HFFc6 (cell line): ENCODE measurements at regions not wholly inside any gene's neighbourhood (a gene's known extent, or its start where the extent isn't known, plus 50 kb on each side); places are given as distances from the start of the nearest gene placed in this dataset.

Source experiments
- DNase-seq: peaks from one replicate; pipeline ENCODE4 v3.0.0-alpha.2; 2018
- H3K27ac Mint-ChIP-seq: 2 replicates; pipeline ENCODE4 v1.8.0; 2020; ENCODE audit warnings: mild to moderate bottlenecking, mixed read lengths
- H3K27me3 Mint-ChIP-seq: 2 replicates; pipeline ENCODE4 v1.8.0; 2021; ENCODE audit warnings: mild to moderate bottlenecking, moderate library complexity, mixed read lengths; ENCODE audit not compliant: insufficient read depth
- H3K36me3 Mint-ChIP-seq: 2 replicates; pipeline ENCODE4 v1.8.0; 2021; ENCODE audit warnings: low read depth, mixed read lengths
- H3K4me1 Mint-ChIP-seq: 2 replicates; pipeline ENCODE4 v1.8.0; 2020; ENCODE audit warnings: low read depth, mixed read lengths
- H3K4me3 Mint-ChIP-seq: 2 replicates; pipeline ENCODE4 v1.8.0; 2020; ENCODE audit warnings: mild to moderate bottlenecking, moderate library complexity, mixed read lengths
- H3K9me3 Mint-ChIP-seq: 2 replicates; pipeline ENCODE4 v1.8.0; 2020; ENCODE audit warnings: mild to moderate bottlenecking, mixed read lengths
- TF ChIP-seq, protein P1 (sequence below): fragments of 200-600 bp; sonication (generic); IDR thresholded peaks from 2 replicates; pipeline ENCODE4 v1.5.0; 2021; ENCODE audit warnings: antibody characterized with exemption, mild to moderate bottlenecking

DNA sequence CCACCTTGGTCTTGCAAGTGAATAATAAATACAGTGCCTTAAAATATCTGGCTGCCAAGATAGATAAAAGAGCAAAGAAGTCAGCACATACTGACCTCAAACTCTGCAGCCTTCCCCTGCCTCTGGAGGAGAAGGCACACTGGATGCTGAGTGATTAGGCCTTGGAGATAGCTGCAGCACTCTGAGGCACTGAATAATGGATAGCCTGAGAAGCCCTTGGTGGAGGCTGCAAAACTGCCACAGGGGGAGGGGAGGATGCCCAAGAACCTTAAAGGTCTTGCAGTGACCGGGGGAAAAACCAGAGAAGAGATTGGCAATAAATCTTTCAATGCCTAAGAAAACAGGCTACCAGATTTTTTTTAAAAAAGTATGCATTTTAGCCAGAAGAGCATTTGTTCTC, 167.4 kb upstream of the PRMT6 start:
- Mint-ChIP-seq H3K27me3 (no peaks in the 10 kb centered on the region), H3K9me3 (no peaks in the 10 kb centered on the region), H3K27ac (no peak overlapping the region), H3K36me3 (no peaks in the 10 kb centered on the region), H3K4me3 (no peak overlapping the region), H3K4me1 (no peaks in the 10 kb centered on the region)
- TF ChIP-seq, protein P1, sequence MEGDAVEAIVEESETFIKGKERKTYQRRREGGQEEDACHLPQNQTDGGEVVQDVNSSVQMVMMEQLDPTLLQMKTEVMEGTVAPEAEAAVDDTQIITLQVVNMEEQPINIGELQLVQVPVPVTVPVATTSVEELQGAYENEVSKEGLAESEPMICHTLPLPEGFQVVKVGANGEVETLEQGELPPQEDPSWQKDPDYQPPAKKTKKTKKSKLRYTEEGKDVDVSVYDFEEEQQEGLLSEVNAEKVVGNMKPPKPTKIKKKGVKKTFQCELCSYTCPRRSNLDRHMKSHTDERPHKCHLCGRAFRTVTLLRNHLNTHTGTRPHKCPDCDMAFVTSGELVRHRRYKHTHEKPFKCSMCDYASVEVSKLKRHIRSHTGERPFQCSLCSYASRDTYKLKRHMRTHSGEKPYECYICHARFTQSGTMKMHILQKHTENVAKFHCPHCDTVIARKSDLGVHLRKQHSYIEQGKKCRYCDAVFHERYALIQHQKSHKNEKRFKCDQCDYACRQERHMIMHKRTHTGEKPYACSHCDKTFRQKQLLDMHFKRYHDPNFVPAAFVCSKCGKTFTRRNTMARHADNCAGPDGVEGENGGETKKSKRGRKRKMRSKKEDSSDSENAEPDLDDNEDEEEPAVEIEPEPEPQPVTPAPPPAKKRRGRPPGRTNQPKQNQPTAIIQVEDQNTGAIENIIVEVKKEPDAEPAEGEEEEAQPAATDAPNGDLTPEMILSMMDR, result no peak
- DNase-seq, result no peak

DNA sequence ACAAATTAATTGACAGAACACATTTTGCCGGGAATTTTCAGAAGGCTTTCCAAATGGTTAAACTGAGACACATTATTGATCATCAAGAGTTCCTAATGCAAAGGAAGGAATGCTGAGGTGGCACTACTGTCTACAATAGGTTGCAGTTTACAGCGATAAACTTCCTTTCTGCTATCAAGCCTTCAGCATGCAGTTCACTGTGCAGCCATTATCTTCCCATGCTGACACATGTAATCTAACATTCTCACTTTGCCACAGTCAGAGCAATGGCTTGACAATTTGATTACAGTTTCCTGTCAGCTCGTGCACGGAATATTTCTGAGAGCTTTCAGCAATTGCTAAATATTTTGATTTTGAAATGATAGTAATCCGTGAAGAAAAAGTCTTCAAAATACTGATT, 166.9 kb upstream of the PRMT6 start:
- H3K27ac Mint-ChIP-seq, result no peak overlapping the region
- no peaks in the 10 kb centered on the region for H3K9me3 Mint-ChIP-seq
- no peaks in the 10 kb centered on the region for H3K36me3 Mint-ChIP-seq
- TF ChIP-seq, protein P1, result no peak
- H3K4me1 Mint-ChIP-seq, result no peaks in the 10 kb centered on the region
- H3K4me3 Mint-ChIP-seq, result no peak overlapping the region
- no peaks in the 10 kb centered on the region for H3K27me3 Mint-ChIP-seq
- DNase-seq, result no peak

DNA sequence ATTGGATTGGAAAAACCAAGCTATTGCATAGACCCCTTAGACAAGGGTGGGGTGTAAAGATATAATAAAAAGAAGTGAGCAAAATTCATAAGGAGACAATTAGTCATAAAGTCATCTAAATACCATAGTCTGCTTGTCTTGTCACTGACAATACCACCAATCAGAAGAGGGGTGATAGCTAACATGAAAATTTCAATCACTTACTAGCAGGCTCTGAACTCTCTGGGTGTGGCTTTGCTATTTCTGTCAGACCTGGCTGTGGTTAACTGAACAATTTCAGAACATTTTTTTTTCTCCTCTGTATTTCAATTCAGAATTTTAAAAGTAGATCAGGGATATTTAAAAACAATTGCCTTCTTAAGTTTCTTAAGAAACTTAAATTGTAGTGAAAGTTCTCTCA, 158.5 kb upstream of the PRMT6 start:
- TF ChIP-seq, protein P1, result no peak
- no peaks in the 10 kb centered on the region for H3K9me3 Mint-ChIP-seq
- H3K27me3 Mint-ChIP-seq, result no peaks in the 10 kb centered on the region
- H3K27ac Mint-ChIP-seq, result no peak overlapping the region
- DNase-seq, result no peak
- H3K4me1 Mint-ChIP-seq, result no peaks in the 10 kb centered on the region
- no peak overlapping the region for H3K4me3 Mint-ChIP-seq
- H3K36me3 Mint-ChIP-seq, result no peaks in the 10 kb centered on the region

DNA sequence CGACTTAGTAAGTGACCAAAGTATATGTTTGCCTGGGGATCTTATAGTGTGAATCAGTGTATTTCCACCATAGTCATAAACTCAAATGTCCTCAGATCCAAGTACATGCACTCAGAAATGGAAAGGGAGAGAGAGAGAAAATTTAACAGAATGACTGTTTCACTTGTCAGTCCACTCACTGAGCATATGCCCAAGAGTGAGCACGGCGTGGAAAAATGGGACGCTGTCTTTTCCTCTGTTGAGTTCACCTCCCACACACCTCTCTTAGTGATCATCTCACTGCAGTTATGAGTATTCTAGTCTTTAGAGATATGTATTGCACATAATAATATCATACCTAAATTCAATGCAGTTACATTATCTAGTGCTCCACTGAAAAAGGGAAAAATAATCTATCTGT, 156.8 kb upstream of the PRMT6 start:
- Mint-ChIP-seq H3K4me1 (no peaks in the 10 kb centered on the region), H3K27me3 (no peaks in the 10 kb centered on the region), H3K36me3 (no peaks in the 10 kb centered on the region), H3K4me3 (no peak overlapping the region), H3K9me3 (no peaks in the 10 kb centered on the region), H3K27ac (no peak overlapping the region)
- no peak for DNase-seq
- TF ChIP-seq, protein P1, result no peak

DNA sequence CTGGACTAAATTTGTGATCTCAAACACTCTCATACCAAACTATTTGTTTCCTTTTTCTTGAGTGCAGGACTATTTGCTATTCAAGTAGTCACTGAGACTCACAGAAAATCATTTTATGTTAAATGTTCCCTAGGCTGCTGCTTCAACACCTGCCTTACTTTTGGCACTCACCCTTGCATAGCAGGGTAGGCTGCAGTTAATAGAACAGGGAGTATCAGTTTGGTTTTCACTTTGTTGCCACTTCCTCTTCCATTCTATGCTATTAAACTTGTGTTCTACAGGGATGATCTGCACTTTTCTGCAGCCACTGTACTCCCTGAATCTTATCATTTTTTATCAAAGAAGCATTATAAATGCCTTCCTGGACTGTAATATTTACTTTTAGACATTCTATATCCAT, 148.7 kb upstream of the PRMT6 start:
- no peaks in the 10 kb centered on the region for H3K36me3 Mint-ChIP-seq
- no peak overlapping the region for H3K4me3 Mint-ChIP-seq
- H3K9me3 Mint-ChIP-seq, result no peaks in the 10 kb centered on the region; the same call in 1 of the 2 replicates
- no peak for DNase-seq
- no peaks in the 10 kb centered on the region; the same call in 1 of the 2 replicates for H3K4me1 Mint-ChIP-seq
- no peak overlapping the region for H3K27ac Mint-ChIP-seq
- H3K27me3 Mint-ChIP-seq, result no peaks in the 10 kb centered on the region
- TF ChIP-seq, protein P1, result no peak

DNA sequence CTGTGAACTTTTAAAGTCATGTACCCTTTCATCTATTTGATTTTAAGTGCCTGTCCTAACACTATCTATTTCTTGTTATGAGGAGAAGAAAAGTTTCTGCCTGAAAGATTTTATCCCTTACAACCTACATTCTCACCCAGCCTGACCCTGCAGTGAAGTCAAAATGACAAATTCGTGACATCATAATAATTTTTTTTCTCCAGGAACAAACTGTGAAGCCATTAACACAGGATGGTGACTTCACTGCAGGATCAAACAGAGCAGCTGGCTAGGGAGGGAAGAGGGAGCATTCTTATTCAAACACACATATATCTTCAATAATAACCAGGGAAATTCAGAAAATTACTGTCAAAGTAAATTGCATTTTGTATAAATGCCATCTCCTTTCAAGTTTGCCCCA, 147.8 kb upstream of the PRMT6 start:
- H3K4me3 Mint-ChIP-seq, result no peak overlapping the region
- H3K9me3 Mint-ChIP-seq, result no peaks in the 10 kb centered on the region; the same call in 1 of the 2 replicates
- DNase-seq, result no peak
- TF ChIP-seq, protein P1, result no peak
- no peaks in the 10 kb centered on the region; the same call in 1 of the 2 replicates for H3K4me1 Mint-ChIP-seq
- no peaks in the 10 kb centered on the region for H3K36me3 Mint-ChIP-seq
- H3K27me3 Mint-ChIP-seq, result no peaks in the 10 kb centered on the region
- no peak overlapping the region for H3K27ac Mint-ChIP-seq
